ENCODE measurements at regions not wholly inside any gene's neighbourhood (a gene's known extent, or its start where the extent isn't known, plus 50 kb on each side); places are given as distances from the start of the nearest gene placed in this dataset.

- no peak overlapping the region for H3K4me3 Mint-ChIP-seq
- H3K36me3 Mint-ChIP-seq, result no peaks in the 10 kb centered on the region
- no peak for DNase-seq (ENCODE audit: low spot score in 2 of 2, unreplicated experiment in 2 of 2)
- TF ChIP-seq CTCF (IDR thresholded peaks at IDR 0.05; ENCODE audit: unreplicated experiment), result no peak
- H3K27ac Mint-ChIP-seq, result no peak overlapping the region
- no peaks in the 10 kb centered on the region for H3K27me3 Mint-ChIP-seq (ENCODE audit: low read depth)
- no peaks in the 10 kb centered on the region for H3K4me1 Mint-ChIP-seq
- H3K9me3 Mint-ChIP-seq, result no peaks in the 10 kb centered on the region
Measured at GRCh38 chr9:73979894-73980264, 517.3 kb upstream of the RORB start.

GRCh38 chr9:73980754-73981153 lies 516.4 kb upstream of the RORB start:
- Mint-ChIP-seq H3K27ac (no peak overlapping the region), H3K9me3 (peaks cover 4% of the 10 kb centered on the region), H3K27me3 (ENCODE audit: low read depth) (no peaks in the 10 kb centered on the region), H3K4me1 (no peaks in the 10 kb centered on the region), H3K36me3 (no peaks in the 10 kb centered on the region), H3K4me3 (no peak overlapping the region)
- no peak for DNase-seq (ENCODE audit: low spot score in 2 of 2, unreplicated experiment in 2 of 2)
- TF ChIP-seq CTCF (IDR thresholded peaks at IDR 0.05; ENCODE audit: unreplicated experiment), result no peak

- Mint-ChIP-seq H3K27ac (no peak overlapping the region), H3K4me1 (no peaks in the 10 kb centered on the region), H3K27me3 (ENCODE audit: low read depth) (no peaks in the 10 kb centered on the region), H3K4me3 (no peak overlapping the region), H3K9me3 (peaks cover 10% of the 10 kb centered on the region), H3K36me3 (no peaks in the 10 kb centered on the region)
- no peak for TF ChIP-seq CTCF (IDR thresholded peaks at IDR 0.05; ENCODE audit: unreplicated experiment)
- no peak for DNase-seq (ENCODE audit: low spot score in 2 of 2, unreplicated experiment in 2 of 2)
Measured at GRCh38 chr9:73981405-73981804, 515.7 kb upstream of the RORB start.

- H3K27ac Mint-ChIP-seq, result no peak overlapping the region
- H3K27me3 Mint-ChIP-seq (ENCODE audit: low read depth), result no peaks in the 10 kb centered on the region
- peaks cover 8% of the 10 kb centered on the region for H3K9me3 Mint-ChIP-seq
- no peaks in the 10 kb centered on the region for H3K4me1 Mint-ChIP-seq
- no peak for DNase-seq (ENCODE audit: low spot score in 2 of 2, unreplicated experiment in 2 of 2)
- no peak for TF ChIP-seq CTCF (IDR thresholded peaks at IDR 0.05; ENCODE audit: unreplicated experiment)
- H3K4me3 Mint-ChIP-seq, result no peak overlapping the region
- H3K36me3 Mint-ChIP-seq, result no peaks in the 10 kb centered on the region
Measured at GRCh38 chr9:73995836-73996235, 501.3 kb upstream of the RORB start.

GRCh38 chr9:73996844-73997243 lies 500.3 kb upstream of the RORB start:
- Mint-ChIP-seq H3K4me3 (no peak overlapping the region), H3K9me3 (peaks cover 3% of the 10 kb centered on the region), H3K27me3 (ENCODE audit: low read depth) (no peaks in the 10 kb centered on the region), H3K27ac (no peak overlapping the region), H3K4me1 (no peaks in the 10 kb centered on the region), H3K36me3 (no peaks in the 10 kb centered on the region)
- no peak for TF ChIP-seq CTCF (IDR thresholded peaks at IDR 0.05; ENCODE audit: unreplicated experiment)
- DNase-seq (ENCODE audit: low spot score in 2 of 2, unreplicated experiment in 2 of 2), result no peak

GRCh38 chr9:74001382-74001781 lies 495.8 kb upstream of the RORB start:
- Mint-ChIP-seq H3K9me3 (peaks cover 3% of the 10 kb centered on the region), H3K27ac (no peak overlapping the region), H3K27me3 (ENCODE audit: low read depth) (no peaks in the 10 kb centered on the region), H3K36me3 (no peaks in the 10 kb centered on the region), H3K4me3 (no peak overlapping the region), H3K4me1 (no peaks in the 10 kb centered on the region)
- TF ChIP-seq CTCF (IDR thresholded peaks at IDR 0.05; ENCODE audit: unreplicated experiment), result no peak
- DNase-seq (ENCODE audit: low spot score in 2 of 2, unreplicated experiment in 2 of 2), result no peak
